ENCODE measurements at regions not wholly inside any gene's neighbourhood (a gene's known extent, or its start where the extent isn't known, plus 50 kb on each side); places are given as distances from the start of the nearest gene placed in this dataset.

GRCh38 chr15:39132954-39133600, 447.8 kb upstream of the THBS1 start:
- Histone ChIP-seq H3K27me3 (no peaks in the 10 kb centered on the region), H3K36me3 (no peaks in the 10 kb centered on the region), H3K9me3 (no peaks in the 10 kb centered on the region), H3K4me1 (peaks cover 0 to 5% of the 10 kb centered on the region in 2 donors), H3K4me3 (no peak overlapping the region), H3K27ac (no peak overlapping the region)
- TF ChIP-seq POLR2A (IDR thresholded peaks at IDR 0.05) (no peak), CTCF (IDR thresholded peaks at IDR 0.05 in 4 of 5, conservative IDR thresholded peaks at IDR 0.05 in 1 of 5) (no peak)
- in situ Hi-C loops (cut with MboI; ENCODE audit: low sequenced_read_pairs in 4 of 4), result no loop called here
- DNase-seq (no peak), ATAC-seq (peak in 1 of 2 donors; percentile 41)
- intact Hi-C loops (cut with DNase I; ENCODE audit: low total_unique reads), result no loop called here

GRCh38 chr15:39134282-39134681, 446.6 kb upstream of the THBS1 start:
- no peaks in the 10 kb centered on the region for H3K9me3 ChIP-seq
- TF ChIP-seq POLR2A (IDR thresholded peaks at IDR 0.05) (no peak), CTCF (IDR thresholded peaks at IDR 0.05 in 4 of 5, conservative IDR thresholded peaks at IDR 0.05 in 1 of 5) (no peak)
- H3K27ac ChIP-seq, result no peak overlapping the region
- intact Hi-C loops (cut with DNase I; ENCODE audit: low total_unique reads), result no loop called here
- ATAC-seq (no peak), DNase-seq (no peak)
- H3K27me3 ChIP-seq, result no peaks in the 10 kb centered on the region
- H3K4me1 ChIP-seq, result no peaks in the 10 kb centered on the region
- in situ Hi-C loops (cut with MboI; ENCODE audit: low sequenced_read_pairs in 4 of 4), result no loop called here
- H3K36me3 ChIP-seq, result no peaks in the 10 kb centered on the region
- no peak overlapping the region for H3K4me3 ChIP-seq

GRCh38 chr15:39135989-39136388, 444.9 kb upstream of the THBS1 start:
- Histone ChIP-seq H3K4me1 (no peaks in the 10 kb centered on the region), H3K27me3 (no peaks in the 10 kb centered on the region), H3K9me3 (no peaks in the 10 kb centered on the region), H3K36me3 (no peaks in the 10 kb centered on the region), H3K27ac (no peak overlapping the region), H3K4me3 (no peak overlapping the region)
- intact Hi-C loops (cut with DNase I; ENCODE audit: low total_unique reads), result no loop called here
- in situ Hi-C loops (cut with MboI; ENCODE audit: low sequenced_read_pairs in 4 of 4), result no loop called here
- no peak for ATAC-seq
- no peak for TF ChIP-seq CTCF (IDR thresholded peaks at IDR 0.05 in 4 of 5, conservative IDR thresholded peaks at IDR 0.05 in 1 of 5)
- TF ChIP-seq POLR2A (IDR thresholded peaks at IDR 0.05), result no peak
- no peak for DNase-seq

- no peak overlapping the region for H3K27ac ChIP-seq
- no peaks in the 10 kb centered on the region for H3K36me3 ChIP-seq
- no peaks in the 10 kb centered on the region for H3K27me3 ChIP-seq
- no peaks in the 10 kb centered on the region for H3K9me3 ChIP-seq
- intact Hi-C loops (cut with DNase I; ENCODE audit: low total_unique reads), result no loop called here
- in situ Hi-C loops (cut with MboI; ENCODE audit: low sequenced_read_pairs in 4 of 4), result no loop called here
- no peak overlapping the region for H3K4me3 ChIP-seq
- DNase-seq, result no peak
- no peak for ATAC-seq
- TF ChIP-seq POLR2A (IDR thresholded peaks at IDR 0.05) (no peak), CTCF (IDR thresholded peaks at IDR 0.05 in 4 of 5, conservative IDR thresholded peaks at IDR 0.05 in 1 of 5) (no peak)
- no peaks in the 10 kb centered on the region for H3K4me1 ChIP-seq
These were observed 441.3 kb upstream of the THBS1 start for GRCh38 chr15:39139431-39140059.
